ENCODE measurements at regions not wholly inside any gene's neighbourhood (a gene's known extent, or its start where the extent isn't known, plus 50 kb on each side); places are given as distances from the start of the nearest gene placed in this dataset.

GRCh38 chr11:30811226-30811755 lies 225.1 kb upstream of the MPPED2 start:
- intact Hi-C loops (cut with micrococcal nuclease), result no loop called here
- CTCF ChIA-PET, result no interaction called here
- no peak overlapping the region for H3K4me3 Mint-ChIP-seq

GRCh38 chr11:30810116-30810515 lies 224.0 kb upstream of the MPPED2 start:
- H3K4me3 Mint-ChIP-seq, result no peak overlapping the region
- H3K27me3 Mint-ChIP-seq, result no peaks in the 10 kb centered on the region
- intact Hi-C loops (cut with micrococcal nuclease), result no loop called here
- ChIA-PET CTCF (interaction anchor here (0.7 kb wide), 1 partner anchor 375 kb away, joined by 3 read pairs; no protein-coding TSS in a partner anchor), POLR2A (no interaction called here)
- no peaks in the 10 kb centered on the region for H3K4me1 Mint-ChIP-seq (ENCODE audit: low read depth)
- H3K36me3 Mint-ChIP-seq (ENCODE audit: low read depth), result no peaks in the 10 kb centered on the region
- TF ChIP-seq, protein P1, sequence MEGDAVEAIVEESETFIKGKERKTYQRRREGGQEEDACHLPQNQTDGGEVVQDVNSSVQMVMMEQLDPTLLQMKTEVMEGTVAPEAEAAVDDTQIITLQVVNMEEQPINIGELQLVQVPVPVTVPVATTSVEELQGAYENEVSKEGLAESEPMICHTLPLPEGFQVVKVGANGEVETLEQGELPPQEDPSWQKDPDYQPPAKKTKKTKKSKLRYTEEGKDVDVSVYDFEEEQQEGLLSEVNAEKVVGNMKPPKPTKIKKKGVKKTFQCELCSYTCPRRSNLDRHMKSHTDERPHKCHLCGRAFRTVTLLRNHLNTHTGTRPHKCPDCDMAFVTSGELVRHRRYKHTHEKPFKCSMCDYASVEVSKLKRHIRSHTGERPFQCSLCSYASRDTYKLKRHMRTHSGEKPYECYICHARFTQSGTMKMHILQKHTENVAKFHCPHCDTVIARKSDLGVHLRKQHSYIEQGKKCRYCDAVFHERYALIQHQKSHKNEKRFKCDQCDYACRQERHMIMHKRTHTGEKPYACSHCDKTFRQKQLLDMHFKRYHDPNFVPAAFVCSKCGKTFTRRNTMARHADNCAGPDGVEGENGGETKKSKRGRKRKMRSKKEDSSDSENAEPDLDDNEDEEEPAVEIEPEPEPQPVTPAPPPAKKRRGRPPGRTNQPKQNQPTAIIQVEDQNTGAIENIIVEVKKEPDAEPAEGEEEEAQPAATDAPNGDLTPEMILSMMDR (IDR thresholded peaks at IDR 0.05), result no peak
- H3K9me3 Mint-ChIP-seq, result no peaks in the 10 kb centered on the region
- DNase-seq (no peak), ATAC-seq (no peak)
- no peak overlapping the region for H3K27ac Mint-ChIP-seq

More at GRCh38 chr11:30811226-30811755, 225.1 kb upstream of the MPPED2 start:
- H3K27ac Mint-ChIP-seq, result no peak overlapping the region
- TF ChIP-seq, protein P1 (IDR thresholded peaks at IDR 0.05), result no peak
- ATAC-seq, result no peak
- POLR2A ChIA-PET, result no interaction called here
- no peaks in the 10 kb centered on the region for H3K27me3 Mint-ChIP-seq
- H3K36me3 Mint-ChIP-seq (ENCODE audit: low read depth), result no peaks in the 10 kb centered on the region
- H3K9me3 Mint-ChIP-seq, result no peaks in the 10 kb centered on the region
- no peak for DNase-seq
- H3K4me1 Mint-ChIP-seq (ENCODE audit: low read depth), result no peaks in the 10 kb centered on the region

DNA sequence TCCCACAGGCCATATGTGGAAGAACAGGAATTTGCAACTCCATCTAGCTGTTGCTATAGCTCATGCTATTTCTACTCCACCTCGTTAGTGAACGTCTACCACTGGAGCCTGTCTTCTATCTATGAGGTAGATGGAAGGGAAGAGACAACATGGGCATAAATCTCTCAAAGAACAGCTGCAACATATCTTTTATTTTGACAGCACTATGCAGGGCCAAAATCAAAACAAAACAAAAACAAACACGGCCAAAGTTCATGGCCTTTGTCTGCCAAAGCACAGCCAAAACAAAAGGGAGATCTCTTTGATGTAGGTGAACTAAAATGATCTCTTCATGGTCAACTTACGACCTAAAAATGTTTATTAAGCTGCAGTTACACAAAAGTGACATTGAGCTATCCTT lies 215.2 kb upstream of the MPPED2 start:
- CTCF ChIA-PET, result no interaction called here
- H3K4me1 Mint-ChIP-seq (ENCODE audit: low read depth), result no peaks in the 10 kb centered on the region
- H3K9me3 Mint-ChIP-seq, result peaks cover 3% of the 10 kb centered on the region
- DNase-seq (no peak), ATAC-seq (no peak)
- intact Hi-C loops (cut with micrococcal nuclease), result no loop called here
- H3K4me3 Mint-ChIP-seq, result no peak overlapping the region
- POLR2A ChIA-PET, result no interaction called here
- no peaks in the 10 kb centered on the region for H3K36me3 Mint-ChIP-seq (ENCODE audit: low read depth)
- no peak overlapping the region for H3K27ac Mint-ChIP-seq
- TF ChIP-seq, protein P1 (IDR thresholded peaks at IDR 0.05), result no peak
- H3K27me3 Mint-ChIP-seq, result no peaks in the 10 kb centered on the region

DNA sequence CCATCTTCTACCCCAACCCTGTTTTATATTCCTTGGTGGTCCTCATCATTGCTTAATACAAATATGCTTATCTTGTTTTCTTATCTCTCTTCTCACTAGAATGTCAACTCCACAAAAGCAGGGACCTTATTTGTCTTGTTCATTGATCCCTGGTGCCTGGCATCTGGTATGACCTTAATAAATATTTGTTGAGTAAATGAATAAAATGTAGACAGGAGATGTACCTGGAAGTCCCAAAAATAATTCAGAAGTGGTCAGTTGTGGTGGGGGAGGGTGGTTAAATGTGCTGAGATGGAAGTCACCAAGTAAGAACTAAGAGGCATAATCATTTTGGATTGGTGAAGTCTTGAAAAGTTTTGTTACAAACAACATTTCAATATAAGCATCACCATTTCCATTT lies 214.8 kb upstream of the MPPED2 start:
- ChIA-PET POLR2A (no interaction called here), CTCF (no interaction called here)
- Mint-ChIP-seq H3K9me3 (peaks cover 3% of the 10 kb centered on the region), H3K27ac (no peak overlapping the region), H3K27me3 (no peaks in the 10 kb centered on the region), H3K4me3 (no peak overlapping the region), H3K4me1 (ENCODE audit: low read depth) (no peaks in the 10 kb centered on the region), H3K36me3 (ENCODE audit: low read depth) (no peaks in the 10 kb centered on the region)
- intact Hi-C loops (cut with micrococcal nuclease), result no loop called here
- TF ChIP-seq, protein P1 (IDR thresholded peaks at IDR 0.05), result no peak
- ATAC-seq, result no peak
- no peak for DNase-seq

- Mint-ChIP-seq H3K9me3 (peaks cover 1% of the 10 kb centered on the region), H3K36me3 (ENCODE audit: low read depth) (no peaks in the 10 kb centered on the region), H3K4me1 (ENCODE audit: low read depth) (no peaks in the 10 kb centered on the region), H3K27ac (no peak overlapping the region), H3K4me3 (no peak overlapping the region), H3K27me3 (no peaks in the 10 kb centered on the region)
- intact Hi-C loops (cut with micrococcal nuclease), result no loop called here
- ChIA-PET CTCF (interaction anchor here (1.0 kb wide), 1 partner anchor 83 kb away, joined by 3 read pairs; no protein-coding TSS in a partner anchor), POLR2A (no interaction called here)
- TF ChIP-seq, protein P1 (IDR thresholded peaks at IDR 0.05), result no peak
- ATAC-seq (no peak), DNase-seq (no peak)
Observed at GRCh38 chr11:30798547-30799236, 212.5 kb upstream of the MPPED2 start.

All from activated CD8-positive, alpha-beta T cell treated with anti-CD3 and anti-CD28 coated beads for 36 hours (primary cell).